ENCODE measurements at regions not wholly inside any gene's neighbourhood (a gene's known extent, or its start where the extent isn't known, plus 50 kb on each side); places are given as distances from the start of the nearest gene placed in this dataset.

DNA sequence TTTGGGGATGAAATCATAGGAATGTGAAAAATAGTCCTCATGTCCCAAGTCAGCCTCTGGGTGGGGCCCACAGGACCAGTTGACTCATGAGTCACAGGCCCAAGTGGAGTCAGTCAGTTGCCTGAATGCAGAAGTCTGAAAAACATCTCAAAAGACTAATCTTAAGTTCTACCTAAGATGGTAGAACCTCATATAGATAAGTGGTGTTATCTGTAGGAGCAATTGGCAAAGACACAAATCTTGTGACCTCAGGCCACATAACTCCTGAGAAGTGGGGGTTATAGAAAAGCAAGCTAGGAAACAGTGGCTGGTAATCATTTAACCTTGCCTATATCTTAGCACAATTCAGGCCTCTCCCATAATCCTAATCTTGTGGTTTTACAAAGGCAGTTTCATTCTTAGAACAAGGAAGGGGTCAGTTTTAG is 257.1 kb upstream of the SPOPL start:
- H3K4me1 Mint-ChIP-seq = peaks cover 3 to 4% of the 10 kb centered on the region in 2 experiments; a peak in 2 of 4 replicates
- no peak overlapping the region for H3K27ac ChIP-seq (ENCODE audit: insufficient read length, low read depth, low read length)
- no peak overlapping the region for H3K4ac ChIP-seq (ENCODE audit: low read depth, low read length)
- H3K4me1 ChIP-seq (ENCODE audit: insufficient read depth, low read length) = no peaks in the 10 kb centered on the region
- H3K56ac ChIP-seq (ENCODE audit: insufficient read length, low read depth, low read length) = no peak overlapping the region
- H4K8ac ChIP-seq (replicated peaks; ENCODE audit: insufficient read length, low read depth, low read length) = no peak overlapping the region
- H3K79me2 ChIP-seq (ENCODE audit: insufficient read depth, low read length) = no peaks in the 10 kb centered on the region
- H3K36me3 Mint-ChIP-seq (ENCODE audit: insufficient read depth in 1 of 3, low read depth in 3 of 3) = no peaks in the 10 kb centered on the region; a peak in 1 of 7 replicates
- H2BK20ac ChIP-seq (ENCODE audit: low read depth, low read length, poor library complexity, severe bottlenecking) = no peak overlapping the region
- H3K79me1 ChIP-seq (ENCODE audit: insufficient read depth, low read depth, low read length, poor library complexity, severe bottlenecking) = no peaks in the 10 kb centered on the region
- H4K91ac ChIP-seq (ENCODE audit: insufficient read length, low read depth, low read length) = no peak overlapping the region
- no peak overlapping the region for H2BK12ac ChIP-seq (ENCODE audit: insufficient read length, low read depth, low read length)
- H3K9ac ChIP-seq (ENCODE audit: extremely low read depth, insufficient read length, low read length) = no peak overlapping the region
- no peak overlapping the region for H2BK120ac ChIP-seq (ENCODE audit: low read depth, low read length, poor library complexity, severe bottlenecking)
- H3K27me3 ChIP-seq (ENCODE audit: insufficient read depth, low read length) = no peaks in the 10 kb centered on the region
- TF ChIP-seq, protein P1, sequence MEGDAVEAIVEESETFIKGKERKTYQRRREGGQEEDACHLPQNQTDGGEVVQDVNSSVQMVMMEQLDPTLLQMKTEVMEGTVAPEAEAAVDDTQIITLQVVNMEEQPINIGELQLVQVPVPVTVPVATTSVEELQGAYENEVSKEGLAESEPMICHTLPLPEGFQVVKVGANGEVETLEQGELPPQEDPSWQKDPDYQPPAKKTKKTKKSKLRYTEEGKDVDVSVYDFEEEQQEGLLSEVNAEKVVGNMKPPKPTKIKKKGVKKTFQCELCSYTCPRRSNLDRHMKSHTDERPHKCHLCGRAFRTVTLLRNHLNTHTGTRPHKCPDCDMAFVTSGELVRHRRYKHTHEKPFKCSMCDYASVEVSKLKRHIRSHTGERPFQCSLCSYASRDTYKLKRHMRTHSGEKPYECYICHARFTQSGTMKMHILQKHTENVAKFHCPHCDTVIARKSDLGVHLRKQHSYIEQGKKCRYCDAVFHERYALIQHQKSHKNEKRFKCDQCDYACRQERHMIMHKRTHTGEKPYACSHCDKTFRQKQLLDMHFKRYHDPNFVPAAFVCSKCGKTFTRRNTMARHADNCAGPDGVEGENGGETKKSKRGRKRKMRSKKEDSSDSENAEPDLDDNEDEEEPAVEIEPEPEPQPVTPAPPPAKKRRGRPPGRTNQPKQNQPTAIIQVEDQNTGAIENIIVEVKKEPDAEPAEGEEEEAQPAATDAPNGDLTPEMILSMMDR (conservative IDR thresholded peaks at IDR 0.05) = no peak
- H2AK5ac ChIP-seq (ENCODE audit: insufficient read length, low read length) = no peak overlapping the region
- no peak overlapping the region for H3K4me3 Mint-ChIP-seq
- H3K9me3 Mint-ChIP-seq = no peaks in the 10 kb centered on the region
- no peaks in the 10 kb centered on the region for H3K9me3 ChIP-seq (ENCODE audit: control insufficient read depth, low read depth, low read length)
- H2BK5ac ChIP-seq (ENCODE audit: insufficient read length, low read length) = no peak overlapping the region
- H3K4me2 ChIP-seq (ENCODE audit: insufficient read depth, insufficient read length, low read length) = no peak overlapping the region
- DNase-seq = no peak
- no peaks in the 10 kb centered on the region for H4K20me1 ChIP-seq (ENCODE audit: control insufficient read depth, insufficient read depth, insufficient read length)
- H3K23me2 ChIP-seq (ENCODE audit: insufficient read length, low read depth, low read length, poor library complexity, severe bottlenecking) = no peaks in the 10 kb centered on the region
- no peak overlapping the region for H3K18ac ChIP-seq (ENCODE audit: insufficient read length, low read depth, low read length)
- no peak overlapping the region for H3K14ac ChIP-seq (ENCODE audit: insufficient read depth, low read length)
- H2AFZ ChIP-seq (ENCODE audit: low read length) = no peak overlapping the region
- H4K5ac ChIP-seq (ENCODE audit: insufficient read length, low read depth, low read length) = no peak overlapping the region
- H2BK15ac ChIP-seq (ENCODE audit: low read depth, low read length) = no peak overlapping the region
- no peak overlapping the region for H3K27ac Mint-ChIP-seq
- H3K27me3 Mint-ChIP-seq (ENCODE audit: low read depth) = no peaks in the 10 kb centered on the region
- H3T11ph ChIP-seq (ENCODE audit: low read length) = no peak overlapping the region
- H3K23ac ChIP-seq (ENCODE audit: insufficient read length, low read depth, low read length) = no peak overlapping the region

Data from H9 (cell line).